Ishikawa (cell line): ENCODE measurements at regions not wholly inside any gene's neighbourhood (a gene's known extent, or its start where the extent isn't known, plus 50 kb on each side); places are given as distances from the start of the nearest gene placed in this dataset.

Experiments
- CEBPB ChIP-seq: IDR thresholded peaks from 2 replicates; pipeline ENCODE4 v1.6.1; 2012
- CREB1 ChIP-seq: IDR thresholded peaks from 2 replicates; pipeline ENCODE4 v1.6.1; 2012; ENCODE audit warnings: low read depth
- EGR1 ChIP-seq: IDR thresholded peaks from 2 replicates; pipeline ENCODE4 v1.6.1; 2012
- EP300 ChIP-seq: IDR thresholded peaks from 2 replicates; pipeline ENCODE4 v1.6.1; 2012; ENCODE audit warnings: borderline replicate concordance
- FOXM1 ChIP-seq: IDR thresholded peaks from 2 replicates; pipeline ENCODE4 v1.6.1; 2012; ENCODE audit warnings: low read depth, borderline replicate concordance
- NFIC ChIP-seq: IDR thresholded peaks from 2 replicates; pipeline ENCODE4 v1.6.1; 2012
- RAD21 ChIP-seq: IDR thresholded peaks from 2 replicates; pipeline ENCODE4 v1.6.1; 2012; ENCODE audit warnings: low read depth
- TAF1 ChIP-seq: IDR thresholded peaks from 2 replicates; pipeline ENCODE4 v1.6.1; 2012; ENCODE audit warnings: low read depth, mild to moderate bottlenecking
- TCF12 ChIP-seq: IDR thresholded peaks from 2 replicates; pipeline ENCODE4 v1.6.1; 2012; ENCODE audit warnings: low read depth
- TEAD4 ChIP-seq: IDR thresholded peaks from 2 replicates; pipeline ENCODE4 v1.6.1; 2012
- YY1 ChIP-seq: IDR thresholded peaks from 2 replicates; pipeline ENCODE4 v1.6.1; 2012; ENCODE audit warnings: low read depth
- ZBTB7A ChIP-seq: IDR thresholded peaks from 2 replicates; pipeline ENCODE4 v1.6.1; 2012; ENCODE audit warnings: low read depth
- TF ChIP-seq, protein P1 (sequence below): IDR thresholded peaks from 2 replicates; pipeline ENCODE4 v1.6.1; 2012
- TF ChIP-seq, protein P2 (sequence below): IDR thresholded peaks from 2 replicates; pipeline ENCODE4 v1.6.1; 2012
- TF ChIP-seq, protein P3 (sequence below): IDR thresholded peaks from 2 replicates; pipeline ENCODE4 v1.6.1; 2012; ENCODE audit warnings: low read depth, mild to moderate bottlenecking

DNA sequence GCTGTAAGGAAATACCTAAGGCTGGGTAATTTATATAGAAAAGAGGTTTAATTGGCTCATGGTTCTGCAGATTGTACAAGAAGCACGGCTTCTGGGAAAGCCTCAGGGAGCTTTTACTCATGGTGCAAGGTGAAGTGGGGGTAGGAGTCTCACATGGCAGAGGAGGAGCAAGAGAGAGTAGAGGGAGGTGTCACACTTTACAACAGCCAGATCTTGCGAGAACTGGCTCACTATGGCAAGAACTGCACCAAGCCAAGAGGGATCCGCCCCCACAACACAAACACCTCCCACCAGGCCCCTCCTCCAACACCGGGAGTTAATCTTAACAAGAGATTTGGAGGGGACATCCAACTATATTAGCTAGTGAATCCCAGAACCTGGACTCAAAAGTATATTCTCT is 135.4 kb upstream of the SOD1 start:
- no peak for TF ChIP-seq FOXM1

DNA sequence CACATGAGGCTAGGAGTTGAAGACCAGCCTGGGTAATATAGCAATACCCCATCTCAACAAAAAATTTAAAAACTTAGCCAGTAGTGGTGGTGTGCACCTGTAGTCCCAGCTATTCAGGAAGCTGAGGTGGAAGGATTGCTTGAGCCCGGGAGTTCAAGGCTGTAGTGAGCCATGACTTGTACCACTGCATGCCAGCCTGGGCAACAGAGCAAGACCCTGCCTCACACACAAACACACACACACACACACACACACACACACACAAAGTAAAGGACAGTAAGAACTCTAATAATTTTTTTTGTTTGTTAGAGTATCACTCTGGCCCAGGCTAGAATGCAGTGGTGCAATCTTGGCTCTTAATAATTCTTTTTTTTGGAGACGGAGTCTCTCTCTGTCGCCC is 138.0 kb upstream of the SOD1 start:
- TF ChIP-seq EGR1 (no peak), TEAD4 (no peak), CREB1 (no peak), ZBTB7A (no peak), FOXM1 (no peak), NFIC (no peak), TCF12 (no peak), YY1 (no peak), CEBPB (no peak), TAF1 (no peak), EP300 (no peak), RAD21 (no peak)
- TF ChIP-seq, protein P1, sequence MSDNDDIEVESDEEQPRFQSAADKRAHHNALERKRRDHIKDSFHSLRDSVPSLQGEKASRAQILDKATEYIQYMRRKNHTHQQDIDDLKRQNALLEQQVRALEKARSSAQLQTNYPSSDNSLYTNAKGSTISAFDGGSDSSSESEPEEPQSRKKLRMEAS: no peak
- TF ChIP-seq, protein P2, sequence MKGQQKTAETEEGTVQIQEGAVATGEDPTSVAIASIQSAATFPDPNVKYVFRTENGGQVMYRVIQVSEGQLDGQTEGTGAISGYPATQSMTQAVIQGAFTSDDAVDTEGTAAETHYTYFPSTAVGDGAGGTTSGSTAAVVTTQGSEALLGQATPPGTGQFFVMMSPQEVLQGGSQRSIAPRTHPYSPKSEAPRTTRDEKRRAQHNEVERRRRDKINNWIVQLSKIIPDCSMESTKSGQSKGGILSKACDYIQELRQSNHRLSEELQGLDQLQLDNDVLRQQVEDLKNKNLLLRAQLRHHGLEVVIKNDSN: no peak
- TF ChIP-seq, protein P3, sequence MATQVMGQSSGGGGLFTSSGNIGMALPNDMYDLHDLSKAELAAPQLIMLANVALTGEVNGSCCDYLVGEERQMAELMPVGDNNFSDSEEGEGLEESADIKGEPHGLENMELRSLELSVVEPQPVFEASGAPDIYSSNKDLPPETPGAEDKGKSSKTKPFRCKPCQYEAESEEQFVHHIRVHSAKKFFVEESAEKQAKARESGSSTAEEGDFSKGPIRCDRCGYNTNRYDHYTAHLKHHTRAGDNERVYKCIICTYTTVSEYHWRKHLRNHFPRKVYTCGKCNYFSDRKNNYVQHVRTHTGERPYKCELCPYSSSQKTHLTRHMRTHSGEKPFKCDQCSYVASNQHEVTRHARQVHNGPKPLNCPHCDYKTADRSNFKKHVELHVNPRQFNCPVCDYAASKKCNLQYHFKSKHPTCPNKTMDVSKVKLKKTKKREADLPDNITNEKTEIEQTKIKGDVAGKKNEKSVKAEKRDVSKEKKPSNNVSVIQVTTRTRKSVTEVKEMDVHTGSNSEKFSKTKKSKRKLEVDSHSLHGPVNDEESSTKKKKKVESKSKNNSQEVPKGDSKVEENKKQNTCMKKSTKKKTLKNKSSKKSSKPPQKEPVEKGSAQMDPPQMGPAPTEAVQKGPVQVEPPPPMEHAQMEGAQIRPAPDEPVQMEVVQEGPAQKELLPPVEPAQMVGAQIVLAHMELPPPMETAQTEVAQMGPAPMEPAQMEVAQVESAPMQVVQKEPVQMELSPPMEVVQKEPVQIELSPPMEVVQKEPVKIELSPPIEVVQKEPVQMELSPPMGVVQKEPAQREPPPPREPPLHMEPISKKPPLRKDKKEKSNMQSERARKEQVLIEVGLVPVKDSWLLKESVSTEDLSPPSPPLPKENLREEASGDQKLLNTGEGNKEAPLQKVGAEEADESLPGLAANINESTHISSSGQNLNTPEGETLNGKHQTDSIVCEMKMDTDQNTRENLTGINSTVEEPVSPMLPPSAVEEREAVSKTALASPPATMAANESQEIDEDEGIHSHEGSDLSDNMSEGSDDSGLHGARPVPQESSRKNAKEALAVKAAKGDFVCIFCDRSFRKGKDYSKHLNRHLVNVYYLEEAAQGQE: no peak

DNA sequence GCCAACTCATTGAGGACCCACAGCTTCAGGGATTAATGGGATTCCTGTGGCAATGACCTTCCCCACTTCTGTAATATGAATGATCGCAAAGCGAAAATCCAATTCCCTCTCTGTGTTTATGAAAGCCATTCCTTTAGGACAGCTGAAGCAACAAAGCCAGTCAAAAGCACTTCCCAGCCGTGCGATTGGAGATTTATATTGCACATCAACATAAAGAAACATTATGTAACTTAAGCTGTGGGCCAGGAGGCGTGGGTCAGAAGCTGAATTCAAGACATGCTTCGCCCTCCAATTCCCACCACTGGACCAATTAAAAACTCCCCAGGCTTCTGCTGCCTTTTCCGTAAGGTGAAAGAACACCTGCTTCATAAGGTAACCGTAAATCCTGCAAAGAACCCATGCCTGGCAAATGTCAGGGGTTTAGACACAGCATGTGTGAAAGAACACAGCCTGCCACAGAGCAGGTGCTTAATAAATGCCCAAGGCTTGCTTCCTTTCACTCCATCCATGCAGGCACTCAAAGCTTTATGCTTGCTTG is 138.9 kb upstream of the SOD1 start:
- TF ChIP-seq, protein P1: no peak

DNA sequence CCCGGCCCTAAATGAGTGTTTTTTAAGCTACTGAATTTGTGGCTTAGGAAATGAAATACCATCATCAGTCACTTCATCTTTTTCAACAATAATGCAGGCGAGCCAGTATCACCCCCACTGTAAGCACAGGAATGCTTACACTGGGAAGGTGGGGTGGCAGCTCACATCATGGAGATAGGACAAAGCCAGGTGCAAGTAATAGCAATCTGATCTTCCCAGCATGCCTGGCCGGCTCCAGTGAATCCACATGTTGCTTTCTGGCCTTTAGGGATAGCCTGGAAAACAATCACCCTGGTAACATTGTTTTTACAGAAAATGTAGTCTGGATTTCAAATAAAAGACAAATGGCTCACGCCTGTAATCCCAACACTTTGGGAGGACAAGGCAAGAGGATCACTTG is 140.9 kb upstream of the SOD1 start:
- TF ChIP-seq CEBPB (no peak), FOXM1 (no peak), NFIC (no peak), EP300 (no peak), CREB1 (no peak), TEAD4 (no peak), TAF1 (no peak)
- TF ChIP-seq, protein P1: no peak
- TF ChIP-seq, protein P3: no peak

DNA sequence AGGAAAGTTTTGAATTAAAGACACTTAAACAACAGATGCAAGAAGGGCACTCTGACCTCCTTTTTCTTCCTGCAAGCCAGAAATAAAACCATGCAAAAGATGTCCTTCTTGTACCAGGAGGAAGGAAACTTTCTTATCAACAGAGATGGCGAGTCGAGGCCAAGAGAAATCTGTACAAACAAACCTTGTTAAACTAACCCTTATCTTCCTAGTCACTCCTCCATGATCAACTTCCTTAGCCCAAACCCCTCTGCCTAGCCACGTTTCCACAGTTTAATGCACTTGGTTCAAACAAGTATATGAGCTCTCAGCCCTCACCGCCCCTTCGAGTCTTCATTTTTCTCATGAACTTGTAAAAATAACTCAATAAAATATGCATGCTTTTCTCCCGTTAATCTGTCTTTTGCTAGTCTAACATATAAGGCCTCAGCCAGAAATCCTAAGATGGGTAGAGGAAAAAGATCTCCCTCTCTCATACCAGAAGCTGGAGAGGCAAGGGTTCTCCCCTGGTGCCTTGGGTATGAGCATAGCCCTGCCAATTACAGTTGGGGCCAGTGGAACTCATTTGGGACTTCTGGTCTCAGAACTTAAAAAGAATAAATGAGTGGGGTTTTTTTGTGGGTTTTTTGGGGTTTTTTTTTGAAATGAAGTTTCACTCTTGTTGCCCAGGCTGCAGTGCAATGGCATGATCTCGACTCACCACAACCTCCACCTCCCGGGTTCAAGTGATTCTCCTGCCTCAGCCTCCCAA is 141.7 kb upstream of the SOD1 start:
- no peak for TF ChIP-seq EGR1
- no peak for TF ChIP-seq NFIC
- TF ChIP-seq CEBPB: no peak
- TF ChIP-seq TEAD4: no peak
- TF ChIP-seq, protein P2: no peak
- TF ChIP-seq CREB1: no peak
- TF ChIP-seq, protein P3: no peak
- TF ChIP-seq, protein P1: no peak
- TF ChIP-seq TAF1: no peak
- no peak for TF ChIP-seq RAD21
- no peak for TF ChIP-seq TCF12
- TF ChIP-seq FOXM1: no peak
- no peak for TF ChIP-seq EP300
- no peak for TF ChIP-seq YY1
- TF ChIP-seq ZBTB7A: no peak
